PFSK-1 (cell line): ENCODE measurements at regions not wholly inside any gene's neighbourhood (a gene's known extent, or its start where the extent isn't known, plus 50 kb on each side); places are given as distances from the start of the nearest gene placed in this dataset.

Experiments used
- FOXP2 ChIP-seq: optimal IDR thresholded peaks from 2 replicates; pipeline ENCODE3; 2011; ENCODE audit warnings: borderline replicate concordance, control low read depth, inconsistent platforms; ENCODE audit not compliant: insufficient read depth; ENCODE audit errors: extremely low read length, extremely low read depth
- POLR2AphosphoS5 ChIP-seq: IDR thresholded peaks from 2 replicates; pipeline ENCODE4 v1.6.1; 2012; ENCODE audit warnings: low read depth, mild to moderate bottlenecking, control low read depth, low read length, moderate library complexity
- REST ChIP-seq, 2 experiments: IDR thresholded peaks; 2 replicates each; pipeline versions ENCODE4 v1.6.1 to v1.8.0; 2011 to 2012; ENCODE audit warnings: low read depth in 2 of 2, low read length in 2 of 2, control low read depth in 1 of 2, inconsistent platforms in 1 of 2, mild to moderate bottlenecking in 1 of 2, moderate library complexity in 1 of 2; ENCODE audit not compliant: insufficient read depth in 1 of 2
- SIN3A ChIP-seq: IDR thresholded peaks from 2 replicates; pipeline ENCODE4 v1.6.1; 2012; ENCODE audit warnings: mild to moderate bottlenecking, low read length, moderate library complexity, borderline replicate concordance; ENCODE audit not compliant: insufficient read depth
- TAF1 ChIP-seq: IDR thresholded peaks from 2 replicates; pipeline ENCODE4 v1.6.1; 2012; ENCODE audit warnings: low read length, control low read depth, borderline replicate concordance; ENCODE audit not compliant: insufficient read depth

GRCh38 chr3:31132132-31132769 is 237.8 kb upstream of the GADL1 start:
- TF ChIP-seq POLR2AphosphoS5 (no peak), TAF1 (no peak), SIN3A (no peak), FOXP2 (no peak), REST (IDR thresholded peaks at IDR 0.05; ENCODE audit: insufficient read depth in 1 of 2, low read depth in 2 of 2, low read length in 2 of 2) (no peak)

DNA sequence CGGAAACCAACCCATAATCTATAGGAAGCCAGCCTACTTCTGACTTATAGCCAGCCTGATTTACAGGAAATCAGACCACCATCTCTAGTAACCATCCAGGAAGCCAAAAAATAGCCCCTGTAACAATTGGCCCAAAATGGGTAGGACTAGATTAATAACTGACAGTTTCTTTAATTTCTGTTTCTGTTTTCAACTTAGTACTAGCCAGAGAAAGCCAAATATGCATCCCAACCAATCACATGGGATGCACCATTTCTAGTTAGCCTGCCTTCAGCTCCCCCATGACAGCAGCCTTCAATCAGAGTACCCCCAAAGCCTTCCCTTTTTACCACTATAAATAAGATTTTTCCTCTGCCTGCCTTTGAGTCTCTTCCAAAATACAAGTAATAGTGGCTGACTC is 239.1 kb upstream of the GADL1 start:
- TF ChIP-seq POLR2AphosphoS5: no peak
- no peak for TF ChIP-seq SIN3A
- TF ChIP-seq FOXP2: no peak
- TF ChIP-seq TAF1: no peak
- TF ChIP-seq REST (IDR thresholded peaks at IDR 0.05; ENCODE audit: insufficient read depth in 1 of 2, low read depth in 2 of 2, low read length in 2 of 2): no peak

DNA sequence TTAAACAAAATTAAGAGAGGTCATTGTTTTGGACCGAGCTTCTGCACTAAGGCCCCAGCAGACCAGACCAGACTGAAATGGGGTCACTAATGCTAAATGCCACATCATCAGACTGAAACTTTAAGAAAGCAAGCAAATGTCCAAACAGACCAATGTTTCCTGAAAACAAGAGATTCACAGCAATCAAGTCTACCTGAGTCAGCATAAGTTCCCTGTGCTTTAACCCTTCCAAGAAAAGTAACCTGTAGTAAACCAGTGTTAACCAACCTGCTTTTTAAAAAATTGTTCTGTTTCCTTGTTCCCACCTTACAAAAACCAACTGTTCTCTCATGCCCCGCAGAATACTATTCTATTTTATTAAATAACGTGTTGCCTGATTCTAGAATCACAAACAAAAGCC is 241.1 kb upstream of the GADL1 start:
- TF ChIP-seq SIN3A (no peak), POLR2AphosphoS5 (no peak), REST (IDR thresholded peaks at IDR 0.05; ENCODE audit: insufficient read depth in 1 of 2, low read depth in 2 of 2, low read length in 2 of 2) (no peak), FOXP2 (no peak), TAF1 (no peak)

GRCh38 chr3:31137718-31138465 is 243.4 kb upstream of the GADL1 start:
- TF ChIP-seq POLR2AphosphoS5: no peak
- no peak for TF ChIP-seq FOXP2
- no peak for TF ChIP-seq REST (IDR thresholded peaks at IDR 0.05; ENCODE audit: insufficient read depth in 1 of 2, low read depth in 2 of 2, low read length in 2 of 2)
- no peak for TF ChIP-seq SIN3A
- no peak for TF ChIP-seq TAF1
